A673 (cell line): ENCODE measurements at regions not wholly inside any gene's neighbourhood (a gene's known extent, or its start where the extent isn't known, plus 50 kb on each side); places are given as distances from the start of the nearest gene placed in this dataset.

Experiments used
- EZH2 ChIP-seq: fragments of 200-600 bp; sonication (generic); IDR thresholded peaks from 2 replicates; pipeline ENCODE4 v1.6.1; 2017; ENCODE audit warnings: borderline replicate concordance, low read depth, mild to moderate bottlenecking, mixed read lengths, antibody characterized with exemption, low read length; ENCODE audit not compliant: poor library complexity, severe bottlenecking
- TF ChIP-seq, protein P1 (sequence below): fragments of 300-800, 200-600 bp; sonication (generic); conservative IDR thresholded peaks from 2 replicates; pipeline ENCODE4 v1.5.1; 2017; ENCODE audit warnings: low read depth, mild to moderate bottlenecking, antibody characterized with exemption, low read length, moderate library complexity, mixed read lengths

- TF ChIP-seq, protein P1, sequence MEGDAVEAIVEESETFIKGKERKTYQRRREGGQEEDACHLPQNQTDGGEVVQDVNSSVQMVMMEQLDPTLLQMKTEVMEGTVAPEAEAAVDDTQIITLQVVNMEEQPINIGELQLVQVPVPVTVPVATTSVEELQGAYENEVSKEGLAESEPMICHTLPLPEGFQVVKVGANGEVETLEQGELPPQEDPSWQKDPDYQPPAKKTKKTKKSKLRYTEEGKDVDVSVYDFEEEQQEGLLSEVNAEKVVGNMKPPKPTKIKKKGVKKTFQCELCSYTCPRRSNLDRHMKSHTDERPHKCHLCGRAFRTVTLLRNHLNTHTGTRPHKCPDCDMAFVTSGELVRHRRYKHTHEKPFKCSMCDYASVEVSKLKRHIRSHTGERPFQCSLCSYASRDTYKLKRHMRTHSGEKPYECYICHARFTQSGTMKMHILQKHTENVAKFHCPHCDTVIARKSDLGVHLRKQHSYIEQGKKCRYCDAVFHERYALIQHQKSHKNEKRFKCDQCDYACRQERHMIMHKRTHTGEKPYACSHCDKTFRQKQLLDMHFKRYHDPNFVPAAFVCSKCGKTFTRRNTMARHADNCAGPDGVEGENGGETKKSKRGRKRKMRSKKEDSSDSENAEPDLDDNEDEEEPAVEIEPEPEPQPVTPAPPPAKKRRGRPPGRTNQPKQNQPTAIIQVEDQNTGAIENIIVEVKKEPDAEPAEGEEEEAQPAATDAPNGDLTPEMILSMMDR = no peak
- no peak for TF ChIP-seq EZH2
Observed at GRCh38 chr18:48467231-48467630, 58.0 kb upstream of the ZBTB7C start.
